ENCODE measurements at regions not wholly inside any gene's neighbourhood (a gene's known extent, or its start where the extent isn't known, plus 50 kb on each side); places are given as distances from the start of the nearest gene placed in this dataset.

DNA sequence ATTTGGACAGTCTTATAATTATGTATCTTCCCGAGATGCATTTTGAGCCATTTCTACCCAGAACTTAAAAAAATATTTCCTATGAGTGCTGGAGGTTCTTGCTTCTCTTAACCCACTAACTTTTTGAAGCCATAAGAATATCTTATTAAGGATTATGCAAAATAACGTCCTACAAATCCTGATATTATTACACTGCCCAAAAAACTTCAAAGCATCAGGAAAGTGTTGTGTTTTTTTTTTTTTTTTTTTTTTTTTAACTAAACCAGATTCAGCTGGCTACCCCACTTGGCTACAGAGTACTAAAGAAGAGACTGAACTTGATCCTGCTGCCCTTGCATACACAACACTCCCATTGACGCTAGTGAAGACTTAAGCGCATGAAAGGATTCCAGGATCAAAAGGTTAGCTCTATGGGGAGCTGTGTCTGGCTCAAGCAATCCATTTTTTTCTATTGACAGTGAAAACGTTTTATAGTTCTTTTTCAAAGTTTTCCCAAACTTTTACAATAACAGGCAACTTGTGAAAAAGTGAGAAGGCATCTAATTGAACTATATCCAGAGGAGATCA, 141.4 kb downstream of the KCNRG start:
- DNase-seq (ENCODE audit: insufficient read length, low spot score) = no peak

DNA sequence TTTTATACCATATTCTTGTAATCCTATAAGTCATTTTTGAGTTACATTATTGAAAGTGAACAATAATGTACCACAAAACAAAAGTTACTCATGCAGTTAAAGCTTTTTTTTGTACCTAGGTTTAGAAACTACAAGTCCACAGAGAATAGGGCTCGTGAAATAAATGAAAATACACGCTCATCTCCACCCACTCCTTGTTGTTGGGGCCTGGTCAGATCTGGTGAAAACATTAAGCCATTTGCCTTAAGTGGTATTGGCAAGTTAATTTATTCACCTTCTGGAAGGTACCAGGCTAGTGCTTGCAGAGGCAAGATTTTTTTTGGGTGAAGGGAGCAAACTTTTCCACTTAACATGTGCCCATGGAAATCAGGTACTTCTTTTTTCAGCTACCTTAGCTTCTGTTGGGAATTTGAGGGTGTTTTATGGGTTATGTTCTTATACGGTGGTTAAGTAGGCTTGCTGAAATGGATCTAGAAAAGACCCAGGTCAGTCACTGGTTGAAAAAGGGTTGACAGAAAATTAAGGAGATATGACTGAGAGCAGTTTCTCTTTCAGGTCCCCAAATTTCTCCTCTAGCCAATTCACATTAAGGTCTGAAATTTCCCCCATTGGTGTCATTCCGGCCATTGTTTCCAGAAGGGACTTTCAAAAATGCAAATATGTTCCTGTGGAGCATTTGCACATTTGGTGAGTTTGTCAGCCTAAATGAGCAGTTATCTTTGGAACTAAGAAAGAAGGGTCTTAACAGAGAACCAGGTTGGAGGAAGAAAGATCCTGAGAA, 143.3 kb downstream of the KCNRG start:
- DNase-seq (ENCODE audit: insufficient read length, low spot score) (no peak), FAIRE-seq (no peak)
- TF ChIP-seq, protein P1, sequence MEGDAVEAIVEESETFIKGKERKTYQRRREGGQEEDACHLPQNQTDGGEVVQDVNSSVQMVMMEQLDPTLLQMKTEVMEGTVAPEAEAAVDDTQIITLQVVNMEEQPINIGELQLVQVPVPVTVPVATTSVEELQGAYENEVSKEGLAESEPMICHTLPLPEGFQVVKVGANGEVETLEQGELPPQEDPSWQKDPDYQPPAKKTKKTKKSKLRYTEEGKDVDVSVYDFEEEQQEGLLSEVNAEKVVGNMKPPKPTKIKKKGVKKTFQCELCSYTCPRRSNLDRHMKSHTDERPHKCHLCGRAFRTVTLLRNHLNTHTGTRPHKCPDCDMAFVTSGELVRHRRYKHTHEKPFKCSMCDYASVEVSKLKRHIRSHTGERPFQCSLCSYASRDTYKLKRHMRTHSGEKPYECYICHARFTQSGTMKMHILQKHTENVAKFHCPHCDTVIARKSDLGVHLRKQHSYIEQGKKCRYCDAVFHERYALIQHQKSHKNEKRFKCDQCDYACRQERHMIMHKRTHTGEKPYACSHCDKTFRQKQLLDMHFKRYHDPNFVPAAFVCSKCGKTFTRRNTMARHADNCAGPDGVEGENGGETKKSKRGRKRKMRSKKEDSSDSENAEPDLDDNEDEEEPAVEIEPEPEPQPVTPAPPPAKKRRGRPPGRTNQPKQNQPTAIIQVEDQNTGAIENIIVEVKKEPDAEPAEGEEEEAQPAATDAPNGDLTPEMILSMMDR (IDR thresholded peaks at IDR 0.05; ENCODE audit: insufficient read depth, missing control alignments) = no peak

More for the DNA sequence above, 141.4 kb downstream of the KCNRG start:
- TF ChIP-seq, protein P1 (IDR thresholded peaks at IDR 0.05; ENCODE audit: insufficient read depth, missing control alignments) = no peak
- FAIRE-seq = no peak

DNA sequence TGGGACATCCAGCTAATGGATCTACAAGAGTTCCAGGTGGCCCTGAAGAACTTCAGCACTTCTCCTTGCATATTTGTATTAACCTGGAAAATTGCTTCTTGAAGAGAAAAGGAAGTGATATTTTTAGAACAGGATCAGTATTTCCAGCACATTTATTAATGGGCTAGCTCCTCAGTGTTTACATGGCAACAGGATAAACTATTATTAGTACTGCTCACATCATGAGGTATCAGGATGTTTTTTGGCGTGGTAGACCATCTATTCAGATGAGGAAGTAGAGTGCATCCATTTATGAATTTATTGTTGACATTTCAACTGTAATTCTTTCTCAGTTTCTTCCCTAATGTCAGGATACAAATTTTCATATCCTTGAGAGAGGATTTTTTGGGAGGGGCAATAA, 144.4 kb downstream of the KCNRG start:
- no peak for DNase-seq (ENCODE audit: insufficient read length, low spot score)
- no peak for FAIRE-seq
- TF ChIP-seq, protein P1 (IDR thresholded peaks at IDR 0.05; ENCODE audit: insufficient read depth, missing control alignments) = no peak

DNA sequence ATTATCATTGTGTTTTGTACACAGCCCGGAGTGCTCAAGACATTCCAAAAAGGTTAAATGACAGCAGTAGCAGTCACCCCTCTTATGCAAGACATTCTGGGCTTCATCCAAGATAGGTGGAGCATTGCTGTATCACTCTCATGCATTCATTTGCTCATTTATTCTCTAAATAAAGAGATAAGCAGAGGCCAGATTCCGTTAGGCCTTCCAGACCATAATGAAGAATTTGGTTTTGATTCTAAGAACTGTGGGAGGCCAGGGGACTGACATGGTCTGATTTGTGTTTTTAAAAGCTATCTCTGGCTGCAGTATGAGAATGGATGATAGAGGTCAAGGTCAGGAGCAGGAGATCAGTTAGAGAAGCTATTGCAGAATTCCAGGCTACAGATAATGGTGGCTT, 145.8 kb downstream of the KCNRG start:
- TF ChIP-seq, protein P1 (IDR thresholded peaks at IDR 0.05; ENCODE audit: insufficient read depth, missing control alignments) = no peak
- FAIRE-seq = no peak

DNA sequence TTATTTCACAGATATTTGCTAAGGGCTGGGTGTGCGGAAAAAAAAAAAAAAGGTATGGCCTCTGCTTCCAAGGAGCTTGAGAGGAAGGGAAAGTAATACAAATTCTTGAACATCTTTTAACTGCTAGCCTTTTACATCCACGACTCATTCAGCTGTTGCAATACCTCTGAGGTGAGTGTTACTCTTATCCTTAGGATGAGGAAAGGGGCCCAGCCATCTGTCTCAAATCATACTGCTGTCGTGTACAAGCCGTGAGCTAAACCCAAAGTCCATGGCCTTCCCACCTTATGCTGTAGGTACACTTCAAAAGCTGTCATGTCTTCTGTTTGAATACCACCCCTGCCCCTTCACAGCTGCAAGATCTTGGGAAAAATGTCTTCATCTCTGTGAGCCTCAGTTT, 146.8 kb downstream of the KCNRG start:
- TF ChIP-seq, protein P1 (IDR thresholded peaks at IDR 0.05; ENCODE audit: insufficient read depth, missing control alignments) = no peak
- DNase-seq (ENCODE audit: insufficient read length, low spot score) (no peak), FAIRE-seq (no peak)

More for the DNA sequence above, 145.8 kb downstream of the KCNRG start:
- DNase-seq (ENCODE audit: insufficient read length, low spot score) = no peak

DNA sequence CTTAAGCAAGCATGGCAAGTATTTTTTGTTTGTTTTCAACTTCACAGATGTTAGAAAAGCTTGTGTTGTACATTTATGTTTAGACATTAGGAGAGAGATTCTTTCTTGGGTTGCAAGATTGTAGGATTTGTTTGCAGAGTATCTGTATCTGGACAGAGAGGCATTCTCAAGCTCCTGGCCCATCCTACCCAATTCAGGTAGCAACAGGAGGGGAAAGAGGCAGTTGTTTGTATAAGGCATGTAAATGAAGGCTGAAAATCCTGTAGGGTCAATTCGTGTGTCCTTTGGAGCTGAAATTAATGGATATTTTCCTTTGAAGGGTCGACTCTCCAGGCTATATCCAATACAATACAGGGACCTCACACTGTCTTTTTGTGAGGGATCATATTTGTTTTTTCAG, 147.3 kb downstream of the KCNRG start:
- TF ChIP-seq, protein P1 (IDR thresholded peaks at IDR 0.05; ENCODE audit: insufficient read depth, missing control alignments) = no peak
- DNase-seq (ENCODE audit: insufficient read length, low spot score) (no peak), FAIRE-seq (no peak)

Data from D721Med (cell line).